MCF 10A (cell line): ENCODE measurements at regions not wholly inside any gene's neighbourhood (a gene's known extent, or its start where the extent isn't known, plus 50 kb on each side); places are given as distances from the start of the nearest gene placed in this dataset.

ENCODE experiments used
- BruUV-seq: library from RNA; stranded (reverse); fragments of 400-500 nt; replicated peaks from 2 replicates; lab custom pipeline; 2021; lab: Mats Ljungman, UMichigan
- CTCF ChIA-PET: fragments of 300-600 bp; sonication (Branson Sonifier 250); formaldehyde crosslinking; extraction: SDS; loops from one replicate; lab custom pipeline; 2021; ENCODE audit warnings: antibody characterized with exemption, inconsistent platforms; lab: Yijun Ruan, JAX
- POLR2A ChIA-PET: fragments of 300-600, 350-650 bp; sonication (Branson Sonifier 250); formaldehyde crosslinking; extraction: SDS; loops from one replicate; lab custom pipeline; 2020; ENCODE audit warnings: antibody characterized with exemption, inconsistent platforms; lab: Yijun Ruan, JAX
- DNase-seq: peaks from one replicate; pipeline ENCODE4 v3.0.0-alpha.2; 2018; ENCODE audit not compliant: unreplicated experiment
- H3K27ac Mint-ChIP-seq: one replicate; pipeline ENCODE4 v1.8.0; 2022; ENCODE audit warnings: mild to moderate bottlenecking, low read depth, mixed read lengths; ENCODE audit not compliant: unreplicated experiment
- H3K27me3 Mint-ChIP-seq: one replicate; pipeline ENCODE4 v1.8.0; 2022; ENCODE audit warnings: mixed read lengths; ENCODE audit not compliant: insufficient read depth, unreplicated experiment
- H3K36me3 Mint-ChIP-seq: one replicate; pipeline ENCODE4 v1.8.0; 2022; ENCODE audit warnings: mild to moderate bottlenecking, moderate library complexity, mixed read lengths; ENCODE audit not compliant: insufficient read depth, unreplicated experiment
- H3K4me1 Mint-ChIP-seq: one replicate; pipeline ENCODE4 v1.8.0; 2022; ENCODE audit warnings: mixed read lengths; ENCODE audit not compliant: insufficient read depth, unreplicated experiment
- H3K4me3 Mint-ChIP-seq: one replicate; pipeline ENCODE4 v1.8.0; 2022; ENCODE audit warnings: mild to moderate bottlenecking, moderate library complexity, mixed read lengths; ENCODE audit not compliant: unreplicated experiment
- H3K9me3 Mint-ChIP-seq: one replicate; pipeline ENCODE4 v1.8.0; 2022; ENCODE audit warnings: mixed read lengths; ENCODE audit not compliant: unreplicated experiment
- intact Hi-C: fragments of 100-400 bp; cut with micrococcal nuclease; formaldehyde crosslinking; loops from 2 replicates; pipeline ENCODE4 v1.14.1; 2022
- TF ChIP-seq, protein P1 (sequence below): fragments of 200-600 bp; IDR thresholded peaks from one replicate; pipeline ENCODE4 v1.8.0; 2022; ENCODE audit warnings: antibody characterized with exemption, mild to moderate bottlenecking; ENCODE audit not compliant: unreplicated experiment

DNA sequence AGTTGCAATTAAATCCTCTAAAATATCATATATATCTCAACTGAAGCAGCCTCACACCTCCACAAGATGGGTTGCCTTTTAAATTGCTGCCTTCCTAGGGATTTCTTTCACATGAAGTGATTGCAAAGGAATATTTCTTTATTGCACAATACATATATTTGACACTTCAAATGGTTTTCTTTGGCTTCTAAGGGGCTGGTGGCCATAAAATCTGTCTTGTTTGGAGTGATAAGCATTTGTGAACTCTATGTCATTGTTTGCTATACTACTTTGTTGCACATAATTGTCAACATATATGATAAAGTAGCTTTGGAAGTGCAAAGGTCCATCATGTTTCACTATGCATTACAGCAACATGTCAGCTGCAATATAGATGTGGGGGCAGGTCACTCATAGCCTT is 2380.9 kb downstream of the PCDH9 start:
- intact Hi-C loops: no loop called here
- no peaks in the 10 kb centered on the region for H3K27me3 Mint-ChIP-seq
- CTCF ChIA-PET: no interaction called here
- no peak overlapping the region for H3K4me3 Mint-ChIP-seq
- BruUV-seq: no TSS peak
- H3K4me1 Mint-ChIP-seq: no peaks in the 10 kb centered on the region
- DNase-seq: peak; percentile 1
- no peaks in the 10 kb centered on the region for H3K9me3 Mint-ChIP-seq
- POLR2A ChIA-PET: no interaction called here
- H3K27ac Mint-ChIP-seq: no peak overlapping the region
- no peaks in the 10 kb centered on the region for H3K36me3 Mint-ChIP-seq
- TF ChIP-seq, protein P1, sequence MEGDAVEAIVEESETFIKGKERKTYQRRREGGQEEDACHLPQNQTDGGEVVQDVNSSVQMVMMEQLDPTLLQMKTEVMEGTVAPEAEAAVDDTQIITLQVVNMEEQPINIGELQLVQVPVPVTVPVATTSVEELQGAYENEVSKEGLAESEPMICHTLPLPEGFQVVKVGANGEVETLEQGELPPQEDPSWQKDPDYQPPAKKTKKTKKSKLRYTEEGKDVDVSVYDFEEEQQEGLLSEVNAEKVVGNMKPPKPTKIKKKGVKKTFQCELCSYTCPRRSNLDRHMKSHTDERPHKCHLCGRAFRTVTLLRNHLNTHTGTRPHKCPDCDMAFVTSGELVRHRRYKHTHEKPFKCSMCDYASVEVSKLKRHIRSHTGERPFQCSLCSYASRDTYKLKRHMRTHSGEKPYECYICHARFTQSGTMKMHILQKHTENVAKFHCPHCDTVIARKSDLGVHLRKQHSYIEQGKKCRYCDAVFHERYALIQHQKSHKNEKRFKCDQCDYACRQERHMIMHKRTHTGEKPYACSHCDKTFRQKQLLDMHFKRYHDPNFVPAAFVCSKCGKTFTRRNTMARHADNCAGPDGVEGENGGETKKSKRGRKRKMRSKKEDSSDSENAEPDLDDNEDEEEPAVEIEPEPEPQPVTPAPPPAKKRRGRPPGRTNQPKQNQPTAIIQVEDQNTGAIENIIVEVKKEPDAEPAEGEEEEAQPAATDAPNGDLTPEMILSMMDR: no peak

DNA sequence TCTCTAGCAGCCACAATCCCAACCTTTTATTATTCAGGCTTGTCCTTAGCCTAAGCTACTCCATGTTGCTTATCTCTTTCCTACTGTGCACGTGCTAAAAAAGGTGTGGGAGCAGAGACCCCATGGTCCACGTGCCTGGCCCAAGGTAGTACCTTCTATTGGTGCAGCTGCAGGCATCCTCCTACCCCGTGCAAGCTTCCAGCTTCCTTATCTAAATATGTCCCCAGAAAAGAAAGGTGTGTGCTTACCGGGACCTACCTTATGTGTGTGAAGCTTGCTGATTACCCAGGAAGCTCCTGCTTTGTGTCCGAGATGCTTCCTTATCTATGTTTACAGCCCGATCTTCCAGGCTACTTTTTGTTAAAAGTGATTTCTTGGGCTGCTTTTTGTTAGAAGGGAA is 2382.4 kb downstream of the PCDH9 start:
- ChIA-PET POLR2A (no interaction called here), CTCF (interaction anchor here (0.6 to 0.7 kb wide), 2 partner anchors 62 to 89 kb away, joined by 4 to 5 read pairs; no protein-coding TSS in a partner anchor)
- intact Hi-C loops: no loop called here
- no peak overlapping the region for H3K4me3 Mint-ChIP-seq
- BruUV-seq: no TSS peak
- H3K9me3 Mint-ChIP-seq: no peaks in the 10 kb centered on the region
- H3K4me1 Mint-ChIP-seq: no peaks in the 10 kb centered on the region
- H3K36me3 Mint-ChIP-seq: no peaks in the 10 kb centered on the region
- DNase-seq: no peak
- no peaks in the 10 kb centered on the region for H3K27me3 Mint-ChIP-seq
- TF ChIP-seq, protein P1: no peak
- no peak overlapping the region for H3K27ac Mint-ChIP-seq

DNA sequence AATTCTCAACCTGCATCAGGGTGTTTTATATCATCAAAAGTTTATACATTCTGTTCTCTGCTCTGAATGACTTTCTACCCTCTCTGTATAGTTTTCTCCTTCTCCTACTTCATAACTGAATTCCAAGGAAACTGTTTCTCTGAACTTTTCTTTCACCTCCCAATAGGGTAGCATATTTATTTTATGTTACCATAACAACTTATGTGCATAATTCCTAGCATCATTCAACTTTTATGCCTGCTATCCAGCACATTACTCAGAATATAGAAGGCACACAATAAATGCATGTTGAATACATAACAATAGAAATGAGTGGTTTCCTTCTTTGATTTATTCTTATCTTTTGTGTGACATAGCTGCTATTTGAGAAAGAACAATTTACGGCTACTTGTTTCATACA is 2385.0 kb downstream of the PCDH9 start:
- Mint-ChIP-seq H3K27me3 (no peaks in the 10 kb centered on the region), H3K27ac (no peak overlapping the region), H3K4me3 (no peak overlapping the region), H3K9me3 (no peaks in the 10 kb centered on the region), H3K36me3 (no peaks in the 10 kb centered on the region), H3K4me1 (no peaks in the 10 kb centered on the region)
- no peak for DNase-seq
- TF ChIP-seq, protein P1: no peak
- ChIA-PET CTCF (no interaction called here), POLR2A (no interaction called here)
- no TSS peak for BruUV-seq
- intact Hi-C loops: no loop called here

DNA sequence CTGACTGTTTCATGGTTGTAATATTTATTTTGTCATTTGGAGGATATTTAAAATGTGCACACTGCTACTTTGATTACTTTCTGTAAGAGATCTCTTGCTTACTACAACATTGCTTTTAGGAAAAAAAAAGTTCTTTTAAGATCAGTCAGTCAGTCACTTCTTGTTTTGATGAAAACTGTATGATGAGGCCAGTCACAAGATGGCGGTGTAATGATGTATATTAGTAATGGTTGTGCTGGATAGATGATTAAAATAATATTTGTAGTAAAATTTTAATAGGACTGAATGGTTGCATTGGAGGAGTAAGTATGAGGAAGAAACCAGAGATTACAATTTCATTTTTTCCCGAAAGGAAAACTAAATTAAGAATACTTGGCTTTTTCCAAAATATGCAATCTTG is 2411.1 kb downstream of the PCDH9 start:
- POLR2A ChIA-PET: no interaction called here
- no peaks in the 10 kb centered on the region for H3K27me3 Mint-ChIP-seq
- CTCF ChIA-PET: no interaction called here
- H3K4me1 Mint-ChIP-seq: peaks cover 4% of the 10 kb centered on the region
- DNase-seq: peak; percentile 1
- intact Hi-C loops: loop anchor here (5.0 kb wide), 1 partner anchor 818 kb away; no protein-coding TSS in a partner anchor
- H3K4me3 Mint-ChIP-seq: no peak overlapping the region
- TF ChIP-seq, protein P1: no peak
- H3K27ac Mint-ChIP-seq: no peak overlapping the region
- no peaks in the 10 kb centered on the region for H3K9me3 Mint-ChIP-seq
- H3K36me3 Mint-ChIP-seq: no peaks in the 10 kb centered on the region
- no TSS peak for BruUV-seq
